ENCODE measurements at regions not wholly inside any gene's neighbourhood (a gene's known extent, or its start where the extent isn't known, plus 50 kb on each side); places are given as distances from the start of the nearest gene placed in this dataset.

DNA sequence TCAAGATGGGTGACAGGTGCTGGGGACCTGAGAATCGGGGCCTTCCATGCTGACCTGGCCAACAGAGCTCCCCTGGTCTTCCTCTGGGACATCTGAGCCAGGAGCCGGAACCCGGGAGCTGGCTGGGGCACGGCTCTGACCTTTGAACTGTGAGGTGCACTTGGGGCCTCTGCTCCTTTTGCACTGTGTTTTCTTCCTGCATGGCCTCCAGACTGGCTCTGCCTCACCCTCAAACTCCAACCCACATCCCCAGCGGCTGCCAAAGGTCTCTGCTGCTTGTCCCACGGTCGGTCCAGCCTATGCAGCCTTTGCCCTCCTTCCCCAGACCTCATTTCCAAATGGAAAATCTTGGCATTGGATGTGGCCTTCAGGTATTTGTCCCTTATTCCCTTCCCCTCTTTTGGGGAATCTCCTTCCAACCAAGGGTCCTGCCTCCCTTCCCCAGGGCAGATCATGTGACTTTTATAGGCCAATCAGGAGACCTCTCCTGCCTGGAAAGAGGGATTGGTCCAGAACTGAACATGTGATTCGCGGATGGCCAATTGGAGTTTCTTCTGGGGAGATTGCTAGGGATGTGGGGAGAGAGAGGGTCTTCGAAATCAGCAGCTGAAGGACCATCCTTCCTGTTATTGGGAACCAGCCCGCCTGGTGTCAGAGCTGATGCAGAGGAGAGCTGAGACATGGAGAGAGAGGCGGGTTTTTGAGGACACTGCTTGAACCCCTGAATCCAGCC, 117.9 kb downstream of the CYLD start:
- H3K4me3 ChIP-seq (ENCODE audit: low read depth, low read length), result no peak overlapping the region
- DNase-seq (ENCODE audit: low read depth, low spot score), result no peak
- POLR2A ChIA-PET, result no interaction called here
- CTCF ChIA-PET, result no interaction called here
- TF ChIP-seq, protein P1, sequence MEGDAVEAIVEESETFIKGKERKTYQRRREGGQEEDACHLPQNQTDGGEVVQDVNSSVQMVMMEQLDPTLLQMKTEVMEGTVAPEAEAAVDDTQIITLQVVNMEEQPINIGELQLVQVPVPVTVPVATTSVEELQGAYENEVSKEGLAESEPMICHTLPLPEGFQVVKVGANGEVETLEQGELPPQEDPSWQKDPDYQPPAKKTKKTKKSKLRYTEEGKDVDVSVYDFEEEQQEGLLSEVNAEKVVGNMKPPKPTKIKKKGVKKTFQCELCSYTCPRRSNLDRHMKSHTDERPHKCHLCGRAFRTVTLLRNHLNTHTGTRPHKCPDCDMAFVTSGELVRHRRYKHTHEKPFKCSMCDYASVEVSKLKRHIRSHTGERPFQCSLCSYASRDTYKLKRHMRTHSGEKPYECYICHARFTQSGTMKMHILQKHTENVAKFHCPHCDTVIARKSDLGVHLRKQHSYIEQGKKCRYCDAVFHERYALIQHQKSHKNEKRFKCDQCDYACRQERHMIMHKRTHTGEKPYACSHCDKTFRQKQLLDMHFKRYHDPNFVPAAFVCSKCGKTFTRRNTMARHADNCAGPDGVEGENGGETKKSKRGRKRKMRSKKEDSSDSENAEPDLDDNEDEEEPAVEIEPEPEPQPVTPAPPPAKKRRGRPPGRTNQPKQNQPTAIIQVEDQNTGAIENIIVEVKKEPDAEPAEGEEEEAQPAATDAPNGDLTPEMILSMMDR (IDR thresholded peaks at IDR 0.05; ENCODE audit: insufficient read depth, low read length, missing control alignments), result no peak

DNA sequence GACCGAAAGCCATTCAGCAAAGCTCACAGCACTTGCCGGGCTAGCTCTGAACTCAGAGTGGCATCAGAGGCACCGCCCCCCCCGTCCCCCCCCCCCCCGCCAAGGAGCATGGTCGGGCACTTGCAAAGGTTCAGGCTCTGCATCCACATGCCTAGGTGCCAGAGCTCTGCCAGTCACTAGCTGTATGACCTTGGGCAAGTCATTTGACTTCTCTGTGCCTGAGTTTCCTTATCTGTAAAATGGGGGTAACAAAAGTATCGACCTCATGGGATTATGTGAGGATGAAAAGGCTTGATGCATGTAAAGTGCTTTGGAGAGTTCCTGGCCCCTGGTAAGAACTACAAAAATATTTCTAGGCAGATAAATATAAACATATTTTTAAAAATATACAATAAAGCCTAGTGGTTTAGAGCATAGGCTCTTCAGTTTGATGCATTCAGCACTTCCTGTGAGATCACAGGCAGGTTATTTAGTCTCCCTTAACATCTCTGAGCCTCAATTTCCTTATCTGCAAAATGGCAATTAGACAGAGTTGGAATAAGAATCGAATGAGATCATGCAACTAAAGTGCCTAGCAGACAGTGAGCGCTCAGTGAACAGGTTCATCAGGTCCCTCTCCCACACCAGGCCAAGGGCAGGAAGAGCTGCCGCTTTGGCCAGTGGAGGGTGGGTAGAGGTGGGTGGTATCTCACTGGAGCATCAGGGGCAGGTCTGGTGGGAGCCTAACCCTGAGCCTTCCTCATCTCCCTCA, 117.2 kb downstream of the CYLD start:
- ChIA-PET POLR2A (no interaction called here), CTCF (interaction anchor here (0.5 kb wide), 1 partner anchor 202 kb away, joined by 3 read pairs; no protein-coding TSS in a partner anchor)
- TF ChIP-seq, protein P1 (IDR thresholded peaks at IDR 0.05; ENCODE audit: insufficient read depth, low read length, missing control alignments), result no peak
- H3K4me3 ChIP-seq (ENCODE audit: low read depth, low read length), result no peak overlapping the region
- no peak for DNase-seq (ENCODE audit: low read depth, low spot score)

DNA sequence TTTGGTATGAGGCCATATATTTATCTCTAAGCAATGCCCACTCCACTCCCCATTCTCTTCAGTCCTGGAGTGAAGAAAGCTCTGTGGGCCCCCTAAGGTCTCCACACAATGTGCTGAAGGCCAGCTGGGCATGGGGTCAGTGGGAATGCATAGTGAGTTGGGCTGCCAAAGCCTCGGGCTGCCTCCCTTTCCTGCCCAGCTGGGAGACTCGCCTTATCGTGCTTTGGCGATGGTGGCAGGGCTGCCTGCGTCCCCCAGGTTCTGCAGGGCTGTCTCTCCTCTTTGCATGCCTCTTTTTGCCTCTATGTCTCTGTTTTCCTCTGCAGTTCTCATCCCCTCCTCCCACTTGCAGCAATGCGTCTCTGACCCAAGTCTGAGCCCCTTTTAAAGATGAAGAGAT, 116.5 kb downstream of the CYLD start:
- CTCF ChIA-PET, result interaction anchor here (0.5 kb wide), 1 partner anchor 201 kb away, joined by 3 read pairs; no protein-coding TSS in a partner anchor
- no peak for DNase-seq (ENCODE audit: low read depth, low spot score)
- no peak overlapping the region for H3K4me3 ChIP-seq (ENCODE audit: low read depth, low read length)
- TF ChIP-seq, protein P1 (IDR thresholded peaks at IDR 0.05; ENCODE audit: insufficient read depth, low read length, missing control alignments), result no peak
- POLR2A ChIA-PET, result no interaction called here

DNA sequence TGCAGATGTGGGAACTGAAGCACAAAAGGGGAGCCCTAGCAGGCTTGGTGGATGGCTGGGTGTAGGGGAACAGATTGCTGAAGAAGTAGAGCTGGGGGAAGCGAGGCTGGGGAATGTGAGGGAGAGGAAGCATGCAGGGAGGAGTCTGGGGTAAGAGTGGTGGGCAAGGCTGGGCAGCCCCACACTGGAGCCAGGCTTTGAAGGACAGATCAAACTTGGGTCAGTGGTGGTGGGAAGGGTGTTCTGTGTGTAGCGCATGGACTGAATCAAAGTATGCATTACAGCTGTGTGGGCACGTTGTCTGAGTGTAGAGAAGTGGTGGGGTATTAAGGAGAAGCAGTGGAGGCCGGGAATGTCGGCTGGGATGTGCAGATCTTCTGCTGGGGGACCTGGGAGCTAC, 116.0 kb downstream of the CYLD start:
- CTCF ChIA-PET, result no interaction called here
- no peak overlapping the region for H3K4me3 ChIP-seq (ENCODE audit: low read depth, low read length)
- TF ChIP-seq, protein P1 (IDR thresholded peaks at IDR 0.05; ENCODE audit: insufficient read depth, low read length, missing control alignments), result no peak
- DNase-seq (ENCODE audit: low read depth, low spot score), result no peak
- POLR2A ChIA-PET, result no interaction called here

DNA sequence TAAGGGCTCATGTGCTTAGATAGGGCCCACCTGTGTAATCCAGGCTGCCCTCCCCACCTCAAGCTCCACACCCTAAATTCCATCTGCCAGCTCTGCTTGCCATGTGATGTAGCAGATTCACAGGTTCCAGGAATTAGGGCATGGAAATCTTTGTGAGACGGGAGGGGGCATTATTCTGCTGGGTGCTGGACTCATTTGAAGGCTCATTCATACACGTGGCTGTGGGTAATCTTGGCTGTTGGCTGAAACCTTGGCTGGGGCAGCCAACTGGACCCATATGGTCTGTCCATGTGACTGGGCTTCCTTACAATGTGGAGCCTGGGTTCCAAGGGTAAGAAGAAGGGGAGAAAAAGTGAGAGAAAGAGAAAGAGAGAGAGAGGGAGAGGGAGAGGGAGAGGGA, 115.1 kb downstream of the CYLD start:
- ChIA-PET POLR2A (no interaction called here), CTCF (no interaction called here)
- no peak for DNase-seq (ENCODE audit: low read depth, low spot score)
- TF ChIP-seq, protein P1 (IDR thresholded peaks at IDR 0.05; ENCODE audit: insufficient read depth, low read length, missing control alignments), result no peak
- H3K4me3 ChIP-seq (ENCODE audit: low read depth, low read length), result no peak overlapping the region

DNA sequence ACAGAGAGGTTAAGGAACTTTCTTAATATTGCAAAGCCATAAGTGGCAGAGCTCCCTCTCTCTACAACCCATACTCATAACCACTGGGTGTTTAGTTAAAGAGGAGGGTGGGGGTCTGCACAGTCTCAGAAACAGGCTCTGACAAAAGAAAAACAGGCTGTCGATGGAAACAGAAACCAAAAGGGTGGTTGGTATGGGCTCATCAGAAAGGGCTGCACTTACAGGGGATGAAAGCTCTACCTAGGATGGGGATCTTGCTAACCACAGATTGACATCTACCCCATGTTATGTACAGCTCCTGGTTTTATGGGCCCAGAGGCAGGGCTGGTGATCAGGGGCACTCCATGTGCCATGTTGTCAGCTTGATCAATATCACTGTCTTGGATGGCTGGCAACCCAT, 111.4 kb downstream of the CYLD start:
- H3K4me3 ChIP-seq (ENCODE audit: low read depth, low read length), result no peak overlapping the region
- ChIA-PET CTCF (no interaction called here), POLR2A (no interaction called here)
- no peak for DNase-seq (ENCODE audit: low read depth, low spot score)
- TF ChIP-seq, protein P1 (IDR thresholded peaks at IDR 0.05; ENCODE audit: insufficient read depth, low read length, missing control alignments), result no peak
